ENCODE measurements at regions not wholly inside any gene's neighbourhood (a gene's known extent, or its start where the extent isn't known, plus 50 kb on each side); places are given as distances from the start of the nearest gene placed in this dataset.
"Not testable (repeated sequence)": the region's sequence is repeated elsewhere in the genome, so short reads cannot be mapped to it uniquely, and the experiment has no call there.

- no peak for DNase-seq (ENCODE audit: low read depth)
These were observed 196.1 kb downstream of the GOLGA6L6 start for GRCh38 chr15:20345401-20345958.

- no peak for DNase-seq (ENCODE audit: low read depth)
These were observed 196.8 kb downstream of the GOLGA6L6 start for GRCh38 chr15:20344601-20345400.

- DNase-seq (ENCODE audit: low read depth) = not testable (repeated sequence)
These were observed 198.0 kb downstream of the GOLGA6L6 start for GRCh38 chr15:20343395-20344211.

GRCh38 chr15:20342601-20343394 is 198.8 kb downstream of the GOLGA6L6 start:
- not testable (repeated sequence) for DNase-seq (ENCODE audit: low read depth)

- DNase-seq (ENCODE audit: low read depth) = no peak
These were observed 199.5 kb downstream of the GOLGA6L6 start for GRCh38 chr15:20341901-20342600.

GRCh38 chr15:20340931-20341661 is 200.5 kb downstream of the GOLGA6L6 start:
- DNase-seq (ENCODE audit: low read depth) = peak; percentile 36

- no peak for DNase-seq (ENCODE audit: low read depth)
These were observed 201.2 kb downstream of the GOLGA6L6 start for GRCh38 chr15:20340331-20340811.

- not testable (repeated sequence) for DNase-seq (ENCODE audit: low read depth)
These were observed 202.4 kb downstream of the GOLGA6L6 start for GRCh38 chr15:20339086-20339791.

GRCh38 chr15:20338671-20339070 is 202.9 kb downstream of the GOLGA6L6 start:
- DNase-seq (ENCODE audit: low read depth) = not testable (repeated sequence)

GRCh38 chr15:20337238-20337637 is 204.4 kb downstream of the GOLGA6L6 start:
- DNase-seq (ENCODE audit: low read depth) = not testable (repeated sequence)

- DNase-seq (ENCODE audit: low read depth) = not testable (repeated sequence)
These were observed 207.1 kb downstream of the GOLGA6L6 start for GRCh38 chr15:20334451-20334850.

GRCh38 chr15:20325751-20326150 is 215.8 kb downstream of the GOLGA6L6 start:
- DNase-seq (ENCODE audit: low read depth) = not testable (repeated sequence)

GRCh38 chr15:20317132-20317531 is 224.5 kb downstream of the GOLGA6L6 start:
- not testable (repeated sequence) for DNase-seq (ENCODE audit: low read depth)

GRCh38 chr15:20311014-20311680 is 230.5 kb downstream of the GOLGA6L6 start:
- DNase-seq (ENCODE audit: low read depth) = not testable (repeated sequence)

GRCh38 chr15:20310603-20311002 is 231.0 kb downstream of the GOLGA6L6 start:
- no peak for DNase-seq (ENCODE audit: low read depth)

GRCh38 chr15:20309966-20310365 is 231.6 kb downstream of the GOLGA6L6 start:
- not testable (repeated sequence) for DNase-seq (ENCODE audit: low read depth)

GRCh38 chr15:20309395-20309794 is 232.2 kb downstream of the GOLGA6L6 start:
- not testable (repeated sequence) for DNase-seq (ENCODE audit: low read depth)

GRCh38 chr15:20308027-20308690 is 233.4 kb downstream of the GOLGA6L6 start:
- not testable (repeated sequence) for DNase-seq (ENCODE audit: low read depth)

Measured in activated gamma-delta T cell treated with anti-CD3 and anti-CD28 coated beads, Interleukin-2, amount 50 U/mL, for 16 hours (primary cell).